ENCODE measurements at regions not wholly inside any gene's neighbourhood (a gene's known extent, or its start where the extent isn't known, plus 50 kb on each side); places are given as distances from the start of the nearest gene placed in this dataset.

GRCh38 chr2:216777637-216778273 is 82.1 kb downstream of the TNP1 start:
- no peaks in the 10 kb centered on the region for H4K20me1 ChIP-seq (ENCODE audit: control insufficient read depth, insufficient read depth, low read depth, low read length)
- no peaks in the 10 kb centered on the region for H3K36me3 ChIP-seq (ENCODE audit: control insufficient read depth, low read length)
- H3K9me3 ChIP-seq (ENCODE audit: control insufficient read depth, insufficient read depth, low read length), result no peaks in the 10 kb centered on the region
- H3K79me2 ChIP-seq (ENCODE audit: control insufficient read depth, low read length), result no peaks in the 10 kb centered on the region
- no peaks in the 10 kb centered on the region for H3K4me1 ChIP-seq (ENCODE audit: control insufficient read depth, low read length)
- H3K4me3 ChIP-seq (ENCODE audit: low read length), result no peak overlapping the region
- H3K27ac ChIP-seq (ENCODE audit: low read depth, low read length), result no peak overlapping the region
- H3K9me2 ChIP-seq (replicated peaks; ENCODE audit: control insufficient read depth, low read length), result no peaks in the 10 kb centered on the region
- H3F3A ChIP-seq (ENCODE audit: control insufficient read depth, insufficient read depth), result no peaks in the 10 kb centered on the region
- no peak for TF ChIP-seq EZH2phosphoT487 (IDR thresholded peaks at IDR 0.05; ENCODE audit: borderline replicate concordance, low read length)
- TF ChIP-seq, protein P1, sequence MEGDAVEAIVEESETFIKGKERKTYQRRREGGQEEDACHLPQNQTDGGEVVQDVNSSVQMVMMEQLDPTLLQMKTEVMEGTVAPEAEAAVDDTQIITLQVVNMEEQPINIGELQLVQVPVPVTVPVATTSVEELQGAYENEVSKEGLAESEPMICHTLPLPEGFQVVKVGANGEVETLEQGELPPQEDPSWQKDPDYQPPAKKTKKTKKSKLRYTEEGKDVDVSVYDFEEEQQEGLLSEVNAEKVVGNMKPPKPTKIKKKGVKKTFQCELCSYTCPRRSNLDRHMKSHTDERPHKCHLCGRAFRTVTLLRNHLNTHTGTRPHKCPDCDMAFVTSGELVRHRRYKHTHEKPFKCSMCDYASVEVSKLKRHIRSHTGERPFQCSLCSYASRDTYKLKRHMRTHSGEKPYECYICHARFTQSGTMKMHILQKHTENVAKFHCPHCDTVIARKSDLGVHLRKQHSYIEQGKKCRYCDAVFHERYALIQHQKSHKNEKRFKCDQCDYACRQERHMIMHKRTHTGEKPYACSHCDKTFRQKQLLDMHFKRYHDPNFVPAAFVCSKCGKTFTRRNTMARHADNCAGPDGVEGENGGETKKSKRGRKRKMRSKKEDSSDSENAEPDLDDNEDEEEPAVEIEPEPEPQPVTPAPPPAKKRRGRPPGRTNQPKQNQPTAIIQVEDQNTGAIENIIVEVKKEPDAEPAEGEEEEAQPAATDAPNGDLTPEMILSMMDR (IDR thresholded peaks at IDR 0.05; ENCODE audit: low read depth, low read length, poor library complexity, severe bottlenecking), result peak; percentile 96
- no peaks in the 10 kb centered on the region; the same call in 1 of the 2 replicates for H3K27me3 ChIP-seq (ENCODE audit: control insufficient read depth, low read length)
- H3K4me2 ChIP-seq (ENCODE audit: low read length), result no peak overlapping the region

- Histone ChIP-seq H4K20me1 (ENCODE audit: control insufficient read depth, insufficient read depth, low read depth, low read length) (no peaks in the 10 kb centered on the region), H3K9me2 (replicated peaks; ENCODE audit: control insufficient read depth, low read length) (no peaks in the 10 kb centered on the region), H3F3A (ENCODE audit: control insufficient read depth, insufficient read depth) (no peaks in the 10 kb centered on the region), H3K4me1 (ENCODE audit: control insufficient read depth, low read length) (no peaks in the 10 kb centered on the region), H3K36me3 (ENCODE audit: control insufficient read depth, low read length) (no peaks in the 10 kb centered on the region), H3K4me2 (ENCODE audit: low read length) (no peak overlapping the region), H3K27me3 (ENCODE audit: control insufficient read depth, low read length) (no peaks in the 10 kb centered on the region; the same call in 1 of the 2 replicates), H3K79me2 (ENCODE audit: control insufficient read depth, low read length) (no peaks in the 10 kb centered on the region), H3K9me3 (ENCODE audit: control insufficient read depth, insufficient read depth, low read length) (no peaks in the 10 kb centered on the region), H3K27ac (ENCODE audit: low read depth, low read length) (no peak overlapping the region), H3K4me3 (ENCODE audit: low read length) (no peak overlapping the region)
- TF ChIP-seq EZH2phosphoT487 (IDR thresholded peaks at IDR 0.05; ENCODE audit: borderline replicate concordance, low read length), result no peak
- TF ChIP-seq, protein P1 (IDR thresholded peaks at IDR 0.05; ENCODE audit: low read depth, low read length, poor library complexity, severe bottlenecking), result no peak
These were observed 80.9 kb upstream of the IGFBP5 start for GRCh38 chr2:216776066-216776850.

DNA sequence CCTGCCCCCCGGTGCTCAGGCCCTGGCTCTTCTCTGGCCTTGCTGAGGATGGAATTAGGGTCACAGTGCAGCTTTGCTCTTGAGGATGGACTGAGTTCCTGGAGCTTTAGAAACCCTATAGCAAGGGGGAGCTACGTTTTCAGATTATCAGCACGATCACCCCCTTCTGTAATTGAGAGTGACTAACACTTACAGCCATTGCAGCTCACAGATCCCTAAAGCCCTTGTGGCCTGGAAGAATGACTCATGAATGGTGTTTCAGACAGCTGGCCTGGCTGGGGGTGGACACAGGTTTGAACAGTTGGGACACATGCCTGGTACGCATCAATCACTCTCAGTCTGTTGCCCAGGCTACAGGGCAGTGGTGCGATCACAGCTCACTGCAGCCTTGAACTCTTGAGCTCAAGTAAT is 79.7 kb upstream of the IGFBP5 start:
- no peaks in the 10 kb centered on the region for H3K9me2 ChIP-seq (replicated peaks; ENCODE audit: control insufficient read depth, low read length)
- H3K4me1 ChIP-seq (ENCODE audit: control insufficient read depth, low read length), result no peaks in the 10 kb centered on the region
- H3K27ac ChIP-seq (ENCODE audit: low read depth, low read length), result no peak overlapping the region
- no peaks in the 10 kb centered on the region; the same call in 1 of the 2 replicates for H3K27me3 ChIP-seq (ENCODE audit: control insufficient read depth, low read length)
- H3K4me2 ChIP-seq (ENCODE audit: low read length), result no peak overlapping the region
- H3K36me3 ChIP-seq (ENCODE audit: control insufficient read depth, low read length), result no peaks in the 10 kb centered on the region
- no peaks in the 10 kb centered on the region for H3K79me2 ChIP-seq (ENCODE audit: control insufficient read depth, low read length)
- no peaks in the 10 kb centered on the region for H4K20me1 ChIP-seq (ENCODE audit: control insufficient read depth, insufficient read depth, low read depth, low read length)
- H3F3A ChIP-seq (ENCODE audit: control insufficient read depth, insufficient read depth), result no peaks in the 10 kb centered on the region
- H3K9me3 ChIP-seq (ENCODE audit: control insufficient read depth, insufficient read depth, low read length), result no peaks in the 10 kb centered on the region
- no peak overlapping the region for H3K4me3 ChIP-seq (ENCODE audit: low read length)
- no peak for TF ChIP-seq EZH2phosphoT487 (IDR thresholded peaks at IDR 0.05; ENCODE audit: borderline replicate concordance, low read length)
- TF ChIP-seq, protein P1 (IDR thresholded peaks at IDR 0.05; ENCODE audit: low read depth, low read length, poor library complexity, severe bottlenecking), result no peak
